K562 (cell line): ENCODE measurements at regions not wholly inside any gene's neighbourhood (a gene's known extent, or its start where the extent isn't known, plus 50 kb on each side); places are given as distances from the start of the nearest gene placed in this dataset.

Source experiments
- ATAC-seq: fragments of 200-7000 bp; cut with Tn5 transposase; 3 replicates; pipeline ENCODE4 v1.9.1; 2020; ENCODE audit warnings: moderate library complexity
- BruUV-seq: library from RNA; stranded (reverse); fragments of 400-500 nt; replicated peaks from 2 replicates; lab custom pipeline; 2021; lab: Mats Ljungman, UMichigan
- CTCF ChIA-PET: fragments of 300-600 bp; formaldehyde crosslinking; extraction: SDS; loops from one replicate; lab custom pipeline; 2021; ENCODE audit warnings: low intra/inter-chr PET ratio; lab: Yijun Ruan, JAX
- POLR2A ChIA-PET: fragments of 300-600, 350-650 bp; sonication (Branson Sonifier 250); formaldehyde crosslinking; extraction: SDS; loops from one replicate; lab custom pipeline; 2021; ENCODE audit warnings: antibody characterized with exemption, inconsistent platforms; lab: Yijun Ruan, JAX
- DNase-seq, 4 experiments: peaks; one replicate each; pipeline versions ENCODE4 v3.0.0 to v3.0.0-alpha.2; 2011 to 2018; ENCODE audit warnings: low spot score in 3 of 4, mixed read lengths in 3 of 4; ENCODE audit errors: extremely low read depth in 1 of 4
- FAIRE-seq: peaks from 2 replicates; lab custom pipeline; 2011; peaks lifted over from hg19 to GRCh38; lab: Jason Lieb, UNC
- H2AFZ ChIP-seq: 2 replicates; pipeline ENCODE4 v1.6.0; 2011; ENCODE audit warnings: low read depth, low read length, control low read depth, inconsistent platforms
- H3K27ac ChIP-seq: fragments of 200-600 bp; 3 replicates; pipeline ENCODE4 v1.8.0; 2011; ENCODE audit warnings: low read depth, mild to moderate bottlenecking, control low read depth, inconsistent platforms, low read length, moderate library complexity, mixed read lengths; ENCODE audit errors: extremely low read depth
- H3K27me3 ChIP-seq, 2 experiments: fragments of 300-600 bp in 1 of 2; 2 replicates in 1 of 2; 3 replicates in 1 of 2; pipeline versions ENCODE4 v1.6.0 to v1.8.0; 2011; ENCODE audit warnings: inconsistent platforms in 2 of 2, low read length in 2 of 2, mild to moderate bottlenecking in 1 of 2, mixed read lengths in 1 of 2, moderate library complexity in 1 of 2; ENCODE audit not compliant: control insufficient read depth in 2 of 2, insufficient read depth in 2 of 2
- H3K36me3 ChIP-seq: fragments of 300-600 bp; 3 replicates; pipeline ENCODE4 v1.8.0; 2011; ENCODE audit warnings: mild to moderate bottlenecking, low read length, inconsistent platforms; ENCODE audit not compliant: control insufficient read depth, insufficient read depth
- H3K4me1 ChIP-seq, 2 experiments: fragments of 200-600 bp in 1 of 2; replicated peaks in 1 of 2; 2 replicates in 1 of 2; 3 replicates in 1 of 2; pipeline versions ENCODE4 v1.5.1 to v1.8.0; 2011; ENCODE audit warnings: inconsistent platforms in 2 of 2, low read length in 2 of 2, mild to moderate bottlenecking in 1 of 2, mixed read lengths in 1 of 2, moderate library complexity in 1 of 2; ENCODE audit not compliant: control insufficient read depth in 2 of 2, insufficient read depth in 2 of 2
- H3K4me2 ChIP-seq: 2 replicates; pipeline ENCODE4 v1.6.1; 2011; ENCODE audit warnings: low read length, control low read depth, inconsistent platforms, mixed read lengths; ENCODE audit not compliant: insufficient read depth
- H3K4me3 ChIP-seq: fragments of 200-600 bp; sonication (generic), shearing (Covaris generic); 2 replicates; pipeline ENCODE4 v1.5.1; 2016; ENCODE audit warnings: control low read depth, inconsistent platforms
- H3K79me2 ChIP-seq: fragments of 200-600 bp; 3 replicates; pipeline ENCODE4 v1.8.0; 2011; ENCODE audit warnings: low read length, inconsistent platforms; ENCODE audit not compliant: control insufficient read depth, insufficient read depth
- H3K9ac ChIP-seq, 2 experiments: 2 replicates each; pipeline versions ENCODE4 v1.6.0 to v1.6.1; 2011; ENCODE audit warnings: low read depth in 2 of 2, low read length in 2 of 2, control low read depth in 1 of 2, inconsistent platforms in 1 of 2, mild to moderate bottlenecking in 1 of 2, mixed read lengths in 1 of 2; ENCODE audit not compliant: insufficient read depth in 1 of 2
- H3K9me1 ChIP-seq: one replicate; pipeline ENCODE4 v1.6.0; 2011; ENCODE audit warnings: inconsistent platforms, mild to moderate bottlenecking, low read length, moderate library complexity; ENCODE audit not compliant: control insufficient read depth, insufficient read depth
- H3K9me3 ChIP-seq: replicated peaks from 2 replicates; pipeline ENCODE4 v1.5.1; 2011; ENCODE audit warnings: low read depth, low read length, inconsistent platforms; ENCODE audit not compliant: control insufficient read depth, insufficient read depth
- H4K20me1 ChIP-seq: replicated peaks from 2 replicates; pipeline ENCODE4 v1.6.1; 2011; ENCODE audit warnings: low read length, inconsistent platforms, mixed read lengths; ENCODE audit not compliant: control insufficient read depth, insufficient read depth
- ADNP ChIP-seq: fragments of 200-800 bp; sonication (Bioruptor generic); IDR thresholded peaks from 2 replicates; pipeline ENCODE4 v1.6.1; 2016; ENCODE audit warnings: missing genetic modification characterization, missing compliant biosample characterization
- HDGF ChIP-seq: fragments of 450-650 bp; IDR thresholded peaks from 2 replicates; pipeline ENCODE4 v1.6.1; 2016
- HMGXB4 ChIP-seq: sonication (generic); formaldehyde crosslinking; IDR thresholded peaks from 2 replicates; pipeline ENCODE4 v1.8.1; 2023; ENCODE audit warnings: mild to moderate bottlenecking, missing genetic modification reagents
- JUNB ChIP-seq: fragments of 450-650 bp; formaldehyde crosslinking; conservative IDR thresholded peaks from 2 replicates; pipeline ENCODE4 v1.4.0; 2020; ENCODE audit warnings: mild to moderate bottlenecking
- KDM1A ChIP-seq, 2 experiments: fragments of 450-650 bp; IDR thresholded peaks; 2 replicates each; pipeline ENCODE4 v1.6.1; 2016; ENCODE audit warnings: mild to moderate bottlenecking in 2 of 2
- NFE2L1 ChIP-seq: fragments of 450-650 bp; IDR thresholded peaks from 2 replicates; pipeline ENCODE4 v1.6.1; 2016; ENCODE audit warnings: missing genetic modification characterization, low read depth, mild to moderate bottlenecking, missing compliant biosample characterization, moderate library complexity, borderline replicate concordance
- NFIC ChIP-seq: fragments of 450-650 bp; IDR thresholded peaks from 2 replicates; pipeline ENCODE4 v1.6.1; 2017; ENCODE audit warnings: mild to moderate bottlenecking, inconsistent platforms
- POLR2AphosphoS2 ChIP-seq: IDR thresholded peaks from 2 replicates; pipeline ENCODE4 v1.6.1; 2012; ENCODE audit warnings: low read length, improper control_type of control experiment
- POLR2G ChIP-seq: fragments of 200-400 bp; formaldehyde crosslinking; IDR thresholded peaks from 2 replicates; pipeline ENCODE4 v1.6.1; 2017; ENCODE audit warnings: low read depth, mild to moderate bottlenecking, antibody characterized with exemption, low read length, moderate library complexity
- RHOXF2B ChIP-seq: fragments of 250-450 bp; sonication (Bioruptor Pico); conservative IDR thresholded peaks from 2 replicates; pipeline ENCODE4 v1.5.1; 2021
- TEAD4 ChIP-seq, 2 experiments: sonication (generic) in 1 of 2; formaldehyde crosslinking in 1 of 2; IDR thresholded peaks; 2 replicates each; pipeline versions ENCODE4 v1.6.1 to v1.8.0; 2012 to 2022; ENCODE audit warnings: borderline replicate concordance in 1 of 2, inconsistent platforms in 1 of 2, low read length in 1 of 2, mild to moderate bottlenecking in 1 of 2, missing genetic modification reagents in 1 of 2
- ZNF146 ChIP-seq: IDR thresholded peaks from one replicate; pipeline ENCODE4 v1.6.1; 2018; ENCODE audit warnings: missing compliant biosample characterization; ENCODE audit not compliant: unreplicated experiment
- ZNF717 ChIP-seq: fragments of 250-450 bp; sonication (Bioruptor Pico); IDR thresholded peaks from 2 replicates; pipeline ENCODE4 v1.5.0; 2021
- WGBS: fragments of 100-300 bp; shearing (Covaris generic); methylation state at CpG from one replicate; pipeline ENCODE4 v1.1.6; 2016; ENCODE audit warnings: low coverage, mixed read lengths; ENCODE audit not compliant: insufficient coverage; ENCODE audit errors: missing lambda C conversion rate; 5-methylcytosine and 5-hydroxymethylcytosine counted together
- in situ Hi-C: fragments of 300-500 bp; cut with MboI; formaldehyde crosslinking; loops from 4 replicates; pipeline ENCODE4 v1.15.0; 2018; ENCODE audit warnings: inconsistent platforms, mixed read lengths
- intact Hi-C: fragments of 100-400 bp; cut with micrococcal nuclease; formaldehyde crosslinking; loops from 2 replicates; pipeline ENCODE4 v1.14.2; 2022
- TF ChIP-seq, protein P1 (sequence below): fragments of 450-650 bp; formaldehyde crosslinking; IDR thresholded peaks from 2 replicates; pipeline ENCODE4 v1.4.0; 2020; ENCODE audit warnings: mild to moderate bottlenecking, moderate library complexity
- TF ChIP-seq, protein P2 (sequence below): fragments of 450-650 bp; IDR thresholded peaks from 2 replicates; pipeline ENCODE4 v1.6.1; 2016; ENCODE audit warnings: borderline replicate concordance
- TF ChIP-seq, protein P3 (sequence below): fragments of 450-650 bp; formaldehyde crosslinking; IDR thresholded peaks from 2 replicates; pipeline ENCODE4 v1.4.0; 2022; ENCODE audit warnings: missing genetic modification characterization

DNA sequence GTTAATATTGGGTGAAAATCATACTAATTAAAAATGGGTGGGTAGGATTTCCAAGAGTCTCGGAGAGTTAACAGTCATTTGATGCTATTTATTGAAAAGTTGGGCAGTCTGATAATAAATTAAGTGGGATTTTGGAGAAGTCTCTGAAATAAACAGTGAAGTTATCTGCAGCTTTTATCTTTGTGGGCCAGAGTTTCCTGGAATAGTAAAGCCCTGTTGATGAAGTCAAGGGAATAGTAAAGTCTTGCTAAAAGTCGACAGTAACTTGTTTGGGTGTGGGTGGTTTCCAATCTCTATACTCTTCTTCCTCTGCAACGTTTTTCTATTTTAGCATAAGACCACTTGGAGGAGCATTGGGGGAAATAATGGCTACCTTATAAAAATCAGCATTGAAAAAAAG is 493.6 kb downstream of the EPM2A start:
- Histone ChIP-seq H4K20me1 (no peaks in the 10 kb centered on the region), H3K4me2 (no peak overlapping the region), H3K27me3 (no peaks in the 10 kb centered on the region), H3K4me3 (no peak overlapping the region), H3K9me3 (no peaks in the 10 kb centered on the region; the same call in 1 of the 2 replicates), H3K9me1 (no peaks in the 10 kb centered on the region), H3K4me1 (no peaks in the 10 kb centered on the region), H3K36me3 (no peaks in the 10 kb centered on the region)
- FAIRE-seq (no peak), DNase-seq (no peak)
- CTCF ChIA-PET = no interaction called here
- intact Hi-C loops = no loop called here
- TF ChIP-seq KDM1A (IDR thresholded peaks at IDR 0.05) = no peak
- TF ChIP-seq RHOXF2B (CRISPR knock-in tag) = no peak
- TF ChIP-seq NFE2L1 (tag) = no peak
- TF ChIP-seq, protein P1, sequence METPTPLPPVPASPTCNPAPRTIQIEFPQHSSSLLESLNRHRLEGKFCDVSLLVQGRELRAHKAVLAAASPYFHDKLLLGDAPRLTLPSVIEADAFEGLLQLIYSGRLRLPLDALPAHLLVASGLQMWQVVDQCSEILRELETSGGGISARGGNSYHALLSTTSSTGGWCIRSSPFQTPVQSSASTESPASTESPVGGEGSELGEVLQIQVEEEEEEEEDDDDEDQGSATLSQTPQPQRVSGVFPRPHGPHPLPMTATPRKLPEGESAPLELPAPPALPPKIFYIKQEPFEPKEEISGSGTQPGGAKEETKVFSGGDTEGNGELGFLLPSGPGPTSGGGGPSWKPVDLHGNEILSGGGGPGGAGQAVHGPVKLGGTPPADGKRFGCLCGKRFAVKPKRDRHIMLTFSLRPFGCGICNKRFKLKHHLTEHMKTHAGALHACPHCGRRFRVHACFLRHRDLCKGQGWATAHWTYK (CRISPR knock-in tag) = no peak
- TF ChIP-seq ZNF717 = no peak
- TF ChIP-seq JUNB (CRISPR knock-in tag) = no peak
- no peak for TF ChIP-seq TEAD4 (IDR thresholded peaks at IDR 0.05; ENCODE audit: low read length)
- no peak for TF ChIP-seq TEAD4 (CRISPR knock-in tag; IDR thresholded peaks at IDR 0.05; ENCODE audit: borderline replicate concordance)
- TF ChIP-seq ZNF146 (CRISPR knock-in tag) = no peak
- no peak for TF ChIP-seq POLR2AphosphoS2
- TF ChIP-seq NFIC = no peak
- TF ChIP-seq ADNP (tag) = no peak
- TF ChIP-seq, protein P2, sequence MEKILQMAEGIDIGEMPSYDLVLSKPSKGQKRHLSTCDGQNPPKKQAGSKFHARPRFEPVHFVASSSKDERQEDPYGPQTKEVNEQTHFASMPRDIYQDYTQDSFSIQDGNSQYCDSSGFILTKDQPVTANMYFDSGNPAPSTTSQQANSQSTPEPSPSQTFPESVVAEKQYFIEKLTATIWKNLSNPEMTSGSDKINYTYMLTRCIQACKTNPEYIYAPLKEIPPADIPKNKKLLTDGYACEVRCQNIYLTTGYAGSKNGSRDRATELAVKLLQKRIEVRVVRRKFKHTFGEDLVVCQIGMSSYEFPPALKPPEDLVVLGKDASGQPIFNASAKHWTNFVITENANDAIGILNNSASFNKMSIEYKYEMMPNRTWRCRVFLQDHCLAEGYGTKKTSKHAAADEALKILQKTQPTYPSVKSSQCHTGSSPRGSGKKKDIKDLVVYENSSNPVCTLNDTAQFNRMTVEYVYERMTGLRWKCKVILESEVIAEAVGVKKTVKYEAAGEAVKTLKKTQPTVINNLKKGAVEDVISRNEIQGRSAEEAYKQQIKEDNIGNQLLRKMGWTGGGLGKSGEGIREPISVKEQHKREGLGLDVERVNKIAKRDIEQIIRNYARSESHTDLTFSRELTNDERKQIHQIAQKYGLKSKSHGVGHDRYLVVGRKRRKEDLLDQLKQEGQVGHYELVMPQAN = no peak
- TF ChIP-seq POLR2G = no peak
- TF ChIP-seq HMGXB4 = no peak
- no peak for TF ChIP-seq HDGF
- TF ChIP-seq, protein P3, sequence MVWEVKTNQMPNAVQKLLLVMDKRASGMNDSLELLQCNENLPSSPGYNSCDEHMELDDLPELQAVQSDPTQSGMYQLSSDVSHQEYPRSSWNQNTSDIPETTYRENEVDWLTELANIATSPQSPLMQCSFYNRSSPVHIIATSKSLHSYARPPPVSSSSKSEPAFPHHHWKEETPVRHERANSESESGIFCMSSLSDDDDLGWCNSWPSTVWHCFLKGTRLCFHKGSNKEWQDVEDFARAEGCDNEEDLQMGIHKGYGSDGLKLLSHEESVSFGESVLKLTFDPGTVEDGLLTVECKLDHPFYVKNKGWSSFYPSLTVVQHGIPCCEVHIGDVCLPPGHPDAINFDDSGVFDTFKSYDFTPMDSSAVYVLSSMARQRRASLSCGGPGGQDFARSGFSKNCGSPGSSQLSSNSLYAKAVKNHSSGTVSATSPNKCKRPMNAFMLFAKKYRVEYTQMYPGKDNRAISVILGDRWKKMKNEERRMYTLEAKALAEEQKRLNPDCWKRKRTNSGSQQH (CRISPR knock-in tag) = no peak
- TF ChIP-seq, all 486 proteins: peak for 0
- no peaks in the 10 kb centered on the region for H3K79me2 ChIP-seq
- H3K27ac ChIP-seq = no peak overlapping the region
- WGBS = 2% methylated on average over 3 of the region's 3 CpGs
- no TSS peak for BruUV-seq
- H3K9ac ChIP-seq = no peak overlapping the region
- H2AFZ ChIP-seq = no peak overlapping the region
- POLR2A ChIA-PET = no interaction called here
- in situ Hi-C loops = no loop called here
- no peak for ATAC-seq
